GM18909 (cell line): ENCODE measurements at regions not wholly inside any gene's neighbourhood (a gene's known extent, or its start where the extent isn't known, plus 50 kb on each side); places are given as distances from the start of the nearest gene placed in this dataset.

ENCODE experiments used
- ATAC-seq: cut with Tn5 transposase; IDR thresholded peaks from one replicate; pipeline ENCODE4 v1.9.1; 2021; ENCODE audit warnings: mild to moderate bottlenecking; ENCODE audit not compliant: unreplicated experiment, poor library complexity

- ATAC-seq, result no peak
Measured at GRCh38 chr2:37586663-37587317, 84.7 kb downstream of the CDC42EP3 start.

GRCh38 chr2:37587817-37588216 is 83.6 kb downstream of the CDC42EP3 start:
- ATAC-seq, result no peak

- ATAC-seq, result no peak
Measured at GRCh38 chr2:37588316-37588777, 83.1 kb downstream of the CDC42EP3 start.

- ATAC-seq, result peak; percentile 44
Measured at GRCh38 chr2:37589298-37589697, 82.1 kb downstream of the CDC42EP3 start.

GRCh38 chr2:37590119-37590571 is 81.3 kb downstream of the CDC42EP3 start:
- no peak for ATAC-seq
